Fibroblast of lung (primary cell): ENCODE measurements at regions not wholly inside any gene's neighbourhood (a gene's known extent, or its start where the extent isn't known, plus 50 kb on each side); places are given as distances from the start of the nearest gene placed in this dataset.
"Not testable (repeated sequence)": the region's sequence is repeated elsewhere in the genome, so short reads cannot be mapped to it uniquely, and the experiment has no call there.

Experiments used
- DNase-seq, 2 donors: peaks; one replicate each; pipeline versions ENCODE4 v3.0.0 to v3.0.0-alpha.2; 2010; ENCODE audit warnings: low read depth in 2 of 2
- H2AFZ ChIP-seq: 2 replicates; pipeline ENCODE4 v1.5.1; 2012; ENCODE audit warnings: low read length, control low read depth, inconsistent platforms
- H3K27ac ChIP-seq: 2 replicates; pipeline ENCODE4 v1.5.1; 2011; ENCODE audit warnings: low read length, control low read depth; ENCODE audit not compliant: insufficient read depth
- H3K27me3 ChIP-seq: 2 replicates; pipeline ENCODE4 v1.5.1; 2011; ENCODE audit warnings: mild to moderate bottlenecking, low read length; ENCODE audit not compliant: control insufficient read depth, insufficient read depth
- H3K36me3 ChIP-seq: 2 replicates; pipeline ENCODE4 v1.5.1; 2011; ENCODE audit warnings: low read length; ENCODE audit not compliant: control insufficient read depth, insufficient read depth
- H3K4me1 ChIP-seq: 2 replicates; pipeline ENCODE4 v1.5.1; 2011; ENCODE audit warnings: low read length; ENCODE audit not compliant: control insufficient read depth, insufficient read depth; ENCODE audit errors: extremely low read depth
- H3K4me2 ChIP-seq: 2 replicates; pipeline ENCODE4 v1.5.1; 2011; ENCODE audit warnings: low read length, control low read depth; ENCODE audit not compliant: insufficient read depth; ENCODE audit errors: extremely low read depth
- H3K4me3 ChIP-seq, 4 experiments: fragments of 200-600 bp in 1 of 4; sonication (generic) in 1 of 4; replicated peaks in 1 of 4; 2 replicates each; pipeline ENCODE4 v1.5.1; 2011 to 2016; ENCODE audit warnings: low read length in 4 of 4, low read depth in 3 of 4, mild to moderate bottlenecking in 3 of 4, control low read depth in 2 of 4, inconsistent platforms in 1 of 4, mixed read lengths in 1 of 4; ENCODE audit not compliant: insufficient read depth in 1 of 4; ENCODE audit errors: control extremely low read depth in 1 of 4
- H3K79me2 ChIP-seq: 2 replicates; pipeline ENCODE4 v1.5.1; 2012; ENCODE audit warnings: mild to moderate bottlenecking, low read length, inconsistent platforms; ENCODE audit not compliant: control insufficient read depth, insufficient read depth
- H3K9ac ChIP-seq: 2 replicates; pipeline ENCODE4 v1.5.1; 2011; ENCODE audit warnings: mild to moderate bottlenecking, low read length, control low read depth; ENCODE audit not compliant: insufficient read depth
- H3K9me3 ChIP-seq: 2 replicates; pipeline ENCODE4 v1.5.1; 2012; ENCODE audit warnings: low read depth, low read length; ENCODE audit not compliant: control insufficient read depth, insufficient read depth
- H4K20me1 ChIP-seq: 2 replicates; pipeline ENCODE4 v1.5.1; 2011; ENCODE audit warnings: low read length; ENCODE audit not compliant: control insufficient read depth, insufficient read depth; ENCODE audit errors: extremely low read depth
- EZH2 ChIP-seq: IDR thresholded peaks from 2 replicates; pipeline ENCODE4 v1.5.1; 2012; ENCODE audit warnings: low read length, control low read depth, mild to moderate bottlenecking; ENCODE audit errors: missing control alignments
- TF ChIP-seq, protein P1 (sequence below), 2 donors: IDR thresholded peaks in 1 of 2; conservative IDR thresholded peaks in 1 of 2; 1 replicate in 1 of 2; 2 replicates in 1 of 2; pipeline ENCODE4 v1.5.1; 2011 to 2012; ENCODE audit warnings: low read length in 2 of 2, control low read depth in 1 of 2, inconsistent platforms in 1 of 2, low read depth in 1 of 2, mild to moderate bottlenecking in 1 of 2

DNA sequence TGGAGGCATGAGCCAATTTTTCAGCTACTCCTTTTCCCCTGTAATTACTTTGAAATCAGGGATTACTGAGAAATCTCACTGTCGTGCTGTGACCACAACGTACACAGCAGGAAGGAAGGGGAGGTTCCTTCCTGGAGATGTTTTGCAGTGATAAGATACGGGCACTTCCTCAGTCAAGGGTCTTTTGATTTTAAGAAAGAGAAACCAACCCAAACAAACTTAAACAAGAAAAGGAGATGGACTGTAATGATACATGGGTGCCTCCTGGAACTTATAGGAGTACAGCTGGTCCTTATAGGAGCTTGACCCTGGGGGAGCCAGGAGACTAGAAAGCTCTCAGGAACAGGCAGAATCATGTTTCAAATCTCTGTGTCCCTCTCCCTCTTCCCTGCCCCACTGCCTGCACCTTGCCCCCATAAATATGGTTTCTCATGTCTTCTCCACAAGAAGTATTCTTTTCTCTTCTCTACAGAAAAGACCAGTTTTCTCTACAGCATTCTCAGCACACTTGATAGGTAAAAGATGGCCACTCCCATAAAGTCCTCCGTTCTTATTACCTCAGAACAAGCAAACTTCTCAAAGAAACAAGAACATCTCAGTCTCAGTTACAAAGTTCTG is 281.1 kb upstream of the AMIGO2 start:
- H3K9me3 ChIP-seq: no peaks in the 10 kb centered on the region
- no peaks in the 10 kb centered on the region for H3K36me3 ChIP-seq
- no peak overlapping the region for H3K27ac ChIP-seq
- no peak for DNase-seq
- no peak overlapping the region for H3K4me3 ChIP-seq
- H3K4me1 ChIP-seq: no peaks in the 10 kb centered on the region
- no peak overlapping the region for H3K9ac ChIP-seq
- H3K27me3 ChIP-seq: no peaks in the 10 kb centered on the region
- no peak overlapping the region for H3K4me2 ChIP-seq
- H2AFZ ChIP-seq: peak overlapping the region; percentile 51
- H3K79me2 ChIP-seq: no peaks in the 10 kb centered on the region
- H4K20me1 ChIP-seq: no peaks in the 10 kb centered on the region
- TF ChIP-seq EZH2: no peak
- TF ChIP-seq, protein P1, sequence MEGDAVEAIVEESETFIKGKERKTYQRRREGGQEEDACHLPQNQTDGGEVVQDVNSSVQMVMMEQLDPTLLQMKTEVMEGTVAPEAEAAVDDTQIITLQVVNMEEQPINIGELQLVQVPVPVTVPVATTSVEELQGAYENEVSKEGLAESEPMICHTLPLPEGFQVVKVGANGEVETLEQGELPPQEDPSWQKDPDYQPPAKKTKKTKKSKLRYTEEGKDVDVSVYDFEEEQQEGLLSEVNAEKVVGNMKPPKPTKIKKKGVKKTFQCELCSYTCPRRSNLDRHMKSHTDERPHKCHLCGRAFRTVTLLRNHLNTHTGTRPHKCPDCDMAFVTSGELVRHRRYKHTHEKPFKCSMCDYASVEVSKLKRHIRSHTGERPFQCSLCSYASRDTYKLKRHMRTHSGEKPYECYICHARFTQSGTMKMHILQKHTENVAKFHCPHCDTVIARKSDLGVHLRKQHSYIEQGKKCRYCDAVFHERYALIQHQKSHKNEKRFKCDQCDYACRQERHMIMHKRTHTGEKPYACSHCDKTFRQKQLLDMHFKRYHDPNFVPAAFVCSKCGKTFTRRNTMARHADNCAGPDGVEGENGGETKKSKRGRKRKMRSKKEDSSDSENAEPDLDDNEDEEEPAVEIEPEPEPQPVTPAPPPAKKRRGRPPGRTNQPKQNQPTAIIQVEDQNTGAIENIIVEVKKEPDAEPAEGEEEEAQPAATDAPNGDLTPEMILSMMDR (conservative IDR thresholded peaks at IDR 0.05 in 1 of 2, IDR thresholded peaks at IDR 0.05 in 1 of 2; ENCODE audit: low read depth in 1 of 2, low read length in 2 of 2): no peak

DNA sequence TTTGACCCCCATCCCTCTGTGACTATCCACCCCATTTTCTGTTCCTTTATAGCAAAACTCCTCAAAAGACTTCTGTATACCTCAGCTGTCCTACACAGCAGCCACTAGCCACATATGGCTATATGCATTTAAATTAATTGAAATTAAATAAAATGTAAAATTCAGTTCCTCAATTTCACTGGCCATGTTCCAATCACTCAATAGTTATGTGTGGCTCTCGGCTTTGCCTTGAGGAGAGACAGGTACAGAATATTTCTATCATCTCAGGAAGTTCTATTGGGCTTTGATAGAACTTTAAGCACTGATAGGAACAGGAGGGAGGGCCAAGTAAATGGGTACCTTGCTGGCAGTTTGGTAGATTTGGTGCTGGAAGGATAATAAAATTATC is 280.3 kb upstream of the AMIGO2 start:
- Histone ChIP-seq H3K27me3 (no peaks in the 10 kb centered on the region), H3K9me3 (no peaks in the 10 kb centered on the region), H3K27ac (no peak overlapping the region), H3K4me3 (no peak overlapping the region), H3K4me2 (no peak overlapping the region), H3K36me3 (no peaks in the 10 kb centered on the region), H3K79me2 (no peaks in the 10 kb centered on the region), H3K9ac (no peak overlapping the region), H4K20me1 (no peaks in the 10 kb centered on the region), H2AFZ (no peak overlapping the region), H3K4me1 (no peaks in the 10 kb centered on the region)
- no peak for DNase-seq
- TF ChIP-seq EZH2: no peak
- TF ChIP-seq, protein P1 (conservative IDR thresholded peaks at IDR 0.05 in 1 of 2, IDR thresholded peaks at IDR 0.05 in 1 of 2; ENCODE audit: low read depth in 1 of 2, low read length in 2 of 2): no peak

DNA sequence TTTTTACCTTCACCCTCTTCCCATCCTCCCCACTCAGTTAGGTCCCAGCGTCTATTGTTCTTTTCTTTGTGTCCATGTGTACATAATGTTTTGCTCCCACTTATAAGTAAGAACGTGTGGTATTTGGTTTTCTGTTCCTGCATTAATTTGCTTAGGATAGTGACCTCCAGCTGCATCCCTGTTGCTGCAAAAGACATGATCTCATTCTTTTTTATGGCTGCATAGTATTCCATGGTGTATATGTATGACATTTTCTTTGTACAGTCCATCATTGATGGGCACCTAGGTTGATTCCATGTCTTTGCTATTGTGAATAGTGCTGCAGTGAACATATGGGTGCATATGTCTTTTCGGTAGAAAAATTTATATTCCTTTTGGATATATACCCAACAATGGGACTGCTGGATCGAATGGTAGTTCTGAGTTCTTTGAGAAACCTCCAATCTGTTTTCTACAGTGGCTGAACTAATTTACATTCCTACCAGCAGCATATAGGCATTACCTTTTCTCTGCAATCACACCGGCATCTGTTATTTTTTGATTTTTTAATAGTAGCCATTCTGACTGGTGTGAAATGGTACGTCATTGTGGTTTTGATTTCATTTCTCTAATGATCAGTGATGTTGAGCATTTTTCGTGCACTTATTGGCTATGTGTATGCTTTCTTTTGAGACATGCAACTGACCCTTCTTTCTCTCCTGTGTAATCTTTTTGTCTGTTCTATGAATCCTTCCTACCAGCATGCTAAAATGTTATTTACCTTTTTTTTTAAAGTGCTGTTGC is 279.7 kb upstream of the AMIGO2 start:
- Histone ChIP-seq H3K9ac (no peak overlapping the region), H3K79me2 (no peaks in the 10 kb centered on the region), H3K36me3 (no peaks in the 10 kb centered on the region), H3K4me3 (no peak overlapping the region), H3K4me1 (no peaks in the 10 kb centered on the region), H3K27me3 (no peaks in the 10 kb centered on the region), H3K27ac (no peak overlapping the region), H2AFZ (no peak overlapping the region), H4K20me1 (no peaks in the 10 kb centered on the region), H3K4me2 (no peak overlapping the region), H3K9me3 (no peaks in the 10 kb centered on the region)
- DNase-seq: no peak
- no peak for TF ChIP-seq EZH2
- TF ChIP-seq, protein P1 (conservative IDR thresholded peaks at IDR 0.05 in 1 of 2, IDR thresholded peaks at IDR 0.05 in 1 of 2; ENCODE audit: low read depth in 1 of 2, low read length in 2 of 2): no peak

DNA sequence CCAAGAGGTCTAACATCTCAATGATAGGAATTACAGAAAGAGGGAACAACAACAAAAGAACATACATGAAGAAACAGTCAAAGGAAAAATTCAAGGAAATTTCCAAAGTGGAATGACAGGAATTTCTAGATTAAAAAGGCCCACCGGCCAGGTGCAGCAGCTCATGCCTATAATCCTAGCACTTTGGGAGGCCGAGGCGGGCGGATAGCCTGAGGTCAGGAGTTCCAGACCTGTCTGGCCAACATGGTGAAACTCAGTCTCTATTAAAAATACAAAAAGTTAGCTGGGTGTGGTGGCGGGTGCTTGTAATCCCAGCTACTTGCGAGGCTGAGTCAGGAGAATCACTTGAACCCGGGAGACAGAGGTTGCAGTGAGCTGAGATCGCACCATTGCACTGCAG is 277.2 kb upstream of the AMIGO2 start:
- not testable (repeated sequence) for DNase-seq, H3K27ac ChIP-seq, H3K9ac ChIP-seq, H3K4me2 ChIP-seq, H3K4me1 ChIP-seq, H3K4me3 ChIP-seq, H4K20me1 ChIP-seq, H3K9me3 ChIP-seq, H3K27me3 ChIP-seq, H2AFZ ChIP-seq, H3K36me3 ChIP-seq, H3K79me2 ChIP-seq
